Retinal pigment epithelial cell (primary cell): ENCODE measurements at regions not wholly inside any gene's neighbourhood (a gene's known extent, or its start where the extent isn't known, plus 50 kb on each side); places are given as distances from the start of the nearest gene placed in this dataset.
"Not testable (repeated sequence)": the region's sequence is repeated elsewhere in the genome, so short reads cannot be mapped to it uniquely, and the experiment has no call there.

Source experiments
- DNase-seq: peaks from one replicate; pipeline ENCODE4 v3.0.0-alpha.2; 2010; ENCODE audit warnings: low read depth
- H3K4me3 ChIP-seq: 2 replicates; pipeline ENCODE4 v1.5.1; 2011; ENCODE audit warnings: mild to moderate bottlenecking, low read length, control low read depth, moderate library complexity
- TF ChIP-seq, protein P1 (sequence below): conservative IDR thresholded peaks from 2 replicates; pipeline ENCODE4 v1.5.1; 2011; ENCODE audit warnings: low read depth, low read length, control low read depth, inconsistent platforms

DNA sequence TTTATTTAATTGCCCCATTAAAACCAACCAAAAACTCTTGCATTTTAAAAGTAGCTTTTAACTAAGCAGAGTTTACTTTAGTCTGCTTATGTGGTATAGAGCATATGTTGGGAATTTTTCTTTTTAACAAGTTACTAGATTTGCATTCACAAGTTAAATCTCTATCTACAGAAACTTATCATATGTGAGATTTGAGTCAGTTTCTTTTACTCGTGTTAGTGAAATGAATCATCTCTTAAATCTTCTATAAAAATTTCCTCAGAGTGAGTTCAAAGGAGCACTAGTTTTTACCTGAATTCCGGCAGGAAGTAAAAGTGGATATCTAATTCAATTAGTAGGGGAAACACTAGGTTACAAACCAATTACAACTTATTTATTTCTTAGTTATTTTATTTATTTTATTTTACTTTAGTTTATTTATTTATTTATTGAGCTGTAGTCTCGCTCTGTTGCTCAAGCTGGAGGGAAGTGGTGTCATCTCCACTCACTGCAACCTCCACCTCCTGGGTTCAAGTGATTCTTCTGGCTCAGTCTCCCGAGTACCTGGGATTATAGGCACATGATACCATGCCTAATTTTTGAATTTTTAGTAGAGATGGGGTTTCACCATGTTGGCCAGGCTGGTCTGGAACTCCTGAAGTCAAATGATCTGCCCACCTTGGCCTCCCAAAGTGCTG, 1609.6 kb upstream of the B3GALT2 start:
- TF ChIP-seq, protein P1, sequence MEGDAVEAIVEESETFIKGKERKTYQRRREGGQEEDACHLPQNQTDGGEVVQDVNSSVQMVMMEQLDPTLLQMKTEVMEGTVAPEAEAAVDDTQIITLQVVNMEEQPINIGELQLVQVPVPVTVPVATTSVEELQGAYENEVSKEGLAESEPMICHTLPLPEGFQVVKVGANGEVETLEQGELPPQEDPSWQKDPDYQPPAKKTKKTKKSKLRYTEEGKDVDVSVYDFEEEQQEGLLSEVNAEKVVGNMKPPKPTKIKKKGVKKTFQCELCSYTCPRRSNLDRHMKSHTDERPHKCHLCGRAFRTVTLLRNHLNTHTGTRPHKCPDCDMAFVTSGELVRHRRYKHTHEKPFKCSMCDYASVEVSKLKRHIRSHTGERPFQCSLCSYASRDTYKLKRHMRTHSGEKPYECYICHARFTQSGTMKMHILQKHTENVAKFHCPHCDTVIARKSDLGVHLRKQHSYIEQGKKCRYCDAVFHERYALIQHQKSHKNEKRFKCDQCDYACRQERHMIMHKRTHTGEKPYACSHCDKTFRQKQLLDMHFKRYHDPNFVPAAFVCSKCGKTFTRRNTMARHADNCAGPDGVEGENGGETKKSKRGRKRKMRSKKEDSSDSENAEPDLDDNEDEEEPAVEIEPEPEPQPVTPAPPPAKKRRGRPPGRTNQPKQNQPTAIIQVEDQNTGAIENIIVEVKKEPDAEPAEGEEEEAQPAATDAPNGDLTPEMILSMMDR: no peak

DNA sequence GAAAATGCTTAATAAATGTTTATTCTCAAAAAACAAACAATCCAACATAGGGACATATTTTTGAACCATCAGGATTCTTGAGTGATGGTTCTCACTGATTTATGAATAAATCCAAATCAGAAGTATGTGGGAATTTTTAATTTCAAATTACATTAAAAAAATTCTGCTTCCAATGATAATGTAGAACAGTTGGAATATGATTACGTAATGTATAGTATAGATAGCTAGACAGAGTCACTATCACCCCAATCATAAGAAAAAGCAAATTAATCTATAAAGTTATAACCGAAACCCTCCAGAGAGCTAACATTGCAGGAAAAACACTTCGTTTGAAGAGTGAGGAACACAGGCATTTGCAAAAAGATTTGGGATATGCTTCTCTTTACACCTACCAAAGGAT, 1600.6 kb upstream of the B3GALT2 start:
- no peak for DNase-seq
- TF ChIP-seq, protein P1: no peak

More for the DNA sequence above, 1609.6 kb upstream of the B3GALT2 start:
- no peak overlapping the region for H3K4me3 ChIP-seq
- no peak for DNase-seq

DNA sequence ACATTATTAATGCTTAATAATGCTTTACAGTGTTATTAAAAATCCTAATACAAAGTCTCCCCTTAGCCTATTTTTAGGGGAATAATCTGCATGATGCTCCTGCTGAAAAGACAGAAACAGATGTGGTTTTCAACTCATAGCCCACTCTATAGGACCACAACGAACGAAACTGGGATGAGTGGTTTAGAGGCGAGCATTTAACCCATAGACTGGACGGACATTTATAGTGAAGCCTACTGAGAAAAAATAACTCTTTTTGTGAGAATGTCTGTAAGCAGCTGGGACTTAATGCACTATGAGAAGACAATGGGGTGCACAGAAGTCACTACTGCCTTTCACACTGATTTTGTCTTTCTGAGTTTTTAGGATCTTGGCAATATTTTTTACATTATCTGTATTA, 1599.6 kb upstream of the B3GALT2 start:
- TF ChIP-seq, protein P1: no peak
- no peak overlapping the region for H3K4me3 ChIP-seq
- no peak for DNase-seq

More for the DNA sequence above, 1600.6 kb upstream of the B3GALT2 start:
- H3K4me3 ChIP-seq: no peak overlapping the region

DNA sequence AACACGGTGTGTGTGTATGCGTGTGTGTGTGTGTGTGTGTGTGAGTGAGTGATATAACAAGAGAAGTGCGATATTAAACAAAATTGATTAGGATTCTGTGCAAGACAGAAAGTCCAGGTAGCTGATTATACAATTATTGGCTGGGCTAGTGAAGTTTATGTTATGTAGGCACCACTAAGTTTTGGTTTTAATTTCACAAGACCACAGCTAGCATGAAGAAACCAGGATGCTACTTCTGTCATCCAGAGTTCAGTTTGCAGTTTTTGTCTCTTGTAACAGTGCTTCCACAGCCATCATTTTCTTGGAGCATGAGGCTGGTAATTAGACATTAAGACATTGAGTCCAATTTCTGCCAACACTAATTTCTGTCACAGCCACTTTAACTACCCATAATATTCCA, 1590.2 kb upstream of the B3GALT2 start:
- TF ChIP-seq, protein P1: no peak
- no peak for DNase-seq
- H3K4me3 ChIP-seq: no peak overlapping the region

DNA sequence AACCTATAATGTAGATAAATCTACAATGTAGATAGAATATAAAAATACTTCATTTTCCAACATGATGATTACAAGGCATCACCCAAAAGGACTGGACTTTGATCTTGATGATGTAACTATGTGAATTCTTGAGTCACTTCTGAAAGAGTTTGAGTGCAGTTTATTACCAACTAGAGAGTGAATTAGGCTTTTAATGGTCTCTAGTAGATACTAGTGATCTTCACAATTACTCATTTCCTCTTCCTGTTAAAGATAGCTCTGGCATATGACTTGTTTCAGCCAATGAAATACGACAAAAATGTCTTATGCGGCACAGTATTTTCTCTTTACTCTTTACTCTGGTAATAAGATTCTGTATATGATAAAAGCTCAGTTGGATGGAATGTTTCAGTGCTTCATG, 1588.1 kb upstream of the B3GALT2 start:
- no peak overlapping the region for H3K4me3 ChIP-seq
- TF ChIP-seq, protein P1: no peak
- DNase-seq: no peak

DNA sequence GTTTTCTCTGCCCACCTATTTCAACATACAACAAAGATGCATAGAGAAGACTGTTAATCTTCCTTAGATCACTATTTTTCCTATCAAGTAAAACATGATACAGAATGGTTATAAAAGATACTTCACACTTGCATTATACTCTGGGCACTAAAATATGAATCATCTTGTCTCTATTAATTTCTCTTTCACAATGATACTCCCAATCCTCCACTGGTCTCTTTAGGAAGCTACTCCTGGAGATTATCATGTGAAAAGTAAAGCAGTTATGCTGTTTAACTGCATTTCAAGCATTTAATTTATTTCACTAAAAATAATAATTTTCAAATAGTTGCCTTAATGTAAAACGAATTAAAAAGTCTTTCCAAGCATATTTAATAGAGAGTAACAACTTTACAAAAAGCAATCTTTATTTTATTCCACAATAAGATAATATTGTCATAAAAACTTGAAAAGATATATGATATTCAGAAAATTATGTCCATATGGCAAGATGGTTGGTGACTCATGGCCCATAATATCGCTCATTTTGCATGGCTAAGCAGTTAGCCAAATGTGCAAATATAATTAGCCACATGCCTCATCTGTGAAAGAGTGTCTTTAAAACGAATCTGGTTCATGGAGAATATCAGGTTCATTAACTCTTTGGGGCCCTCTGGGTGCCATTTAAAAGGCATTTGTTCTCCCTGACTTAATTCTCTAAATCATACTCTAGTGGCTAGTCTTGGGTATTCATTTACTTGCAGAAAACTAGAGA, 1569.0 kb upstream of the B3GALT2 start:
- no peak for DNase-seq
- no peak overlapping the region for H3K4me3 ChIP-seq
- TF ChIP-seq, protein P1: no peak

DNA sequence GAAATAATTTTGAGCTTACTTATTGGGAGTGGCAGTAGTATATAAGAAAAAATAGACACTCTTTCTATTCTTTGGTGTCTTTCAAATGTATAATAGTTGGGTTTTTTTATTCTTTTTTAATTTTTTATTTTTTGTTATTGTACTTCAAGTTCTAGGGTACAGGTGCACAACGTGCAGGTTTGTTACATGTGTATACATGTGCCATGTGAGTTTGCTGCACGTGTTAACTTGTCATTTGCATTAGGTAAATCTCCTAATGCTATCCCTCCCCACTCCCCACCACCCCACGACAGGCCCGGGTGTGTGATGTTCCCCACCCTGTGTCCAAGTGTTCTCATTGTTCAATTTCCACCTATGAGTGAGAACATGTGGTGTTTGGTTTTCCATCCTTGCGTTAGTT, 1552.4 kb upstream of the B3GALT2 start:
- H3K4me3 ChIP-seq, DNase-seq: not testable (repeated sequence)
